Fibroblast of villous mesenchyme (primary cell): ENCODE measurements at regions not wholly inside any gene's neighbourhood (a gene's known extent, or its start where the extent isn't known, plus 50 kb on each side); places are given as distances from the start of the nearest gene placed in this dataset.

ENCODE experiments used
- DNase-seq: peaks from one replicate; pipeline ENCODE4 v3.0.0-alpha.2; 2010; ENCODE audit warnings: low read depth
- H3K4me3 ChIP-seq: 2 replicates; pipeline ENCODE4 v1.5.1; 2011; ENCODE audit warnings: low read depth, mild to moderate bottlenecking, low read length
- TF ChIP-seq, protein P1 (sequence below): IDR thresholded peaks from 2 replicates; pipeline ENCODE4 v1.5.1; 2012; ENCODE audit warnings: low read depth, mild to moderate bottlenecking, low read length; ENCODE audit not compliant: insufficient read depth

DNA sequence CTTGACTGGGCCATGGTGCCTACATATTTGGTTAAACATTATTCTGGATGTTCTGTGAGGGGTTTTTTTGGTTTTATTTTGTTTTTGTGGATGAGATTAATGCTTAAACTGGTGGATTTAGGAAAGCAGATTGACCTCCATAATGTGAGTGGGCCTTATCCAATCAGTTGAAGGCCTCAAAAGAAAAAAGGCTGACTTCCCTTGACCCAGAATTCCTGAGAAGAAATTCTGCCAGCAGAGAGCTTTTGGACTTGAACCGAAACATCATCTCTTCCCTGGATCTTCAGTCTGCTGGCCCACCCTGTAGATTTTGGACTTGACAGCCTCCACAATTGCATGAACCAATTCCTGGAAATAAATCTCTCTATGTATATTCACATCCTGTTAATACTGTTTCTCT is 94.4 kb downstream of the ADRA2A start:
- TF ChIP-seq, protein P1, sequence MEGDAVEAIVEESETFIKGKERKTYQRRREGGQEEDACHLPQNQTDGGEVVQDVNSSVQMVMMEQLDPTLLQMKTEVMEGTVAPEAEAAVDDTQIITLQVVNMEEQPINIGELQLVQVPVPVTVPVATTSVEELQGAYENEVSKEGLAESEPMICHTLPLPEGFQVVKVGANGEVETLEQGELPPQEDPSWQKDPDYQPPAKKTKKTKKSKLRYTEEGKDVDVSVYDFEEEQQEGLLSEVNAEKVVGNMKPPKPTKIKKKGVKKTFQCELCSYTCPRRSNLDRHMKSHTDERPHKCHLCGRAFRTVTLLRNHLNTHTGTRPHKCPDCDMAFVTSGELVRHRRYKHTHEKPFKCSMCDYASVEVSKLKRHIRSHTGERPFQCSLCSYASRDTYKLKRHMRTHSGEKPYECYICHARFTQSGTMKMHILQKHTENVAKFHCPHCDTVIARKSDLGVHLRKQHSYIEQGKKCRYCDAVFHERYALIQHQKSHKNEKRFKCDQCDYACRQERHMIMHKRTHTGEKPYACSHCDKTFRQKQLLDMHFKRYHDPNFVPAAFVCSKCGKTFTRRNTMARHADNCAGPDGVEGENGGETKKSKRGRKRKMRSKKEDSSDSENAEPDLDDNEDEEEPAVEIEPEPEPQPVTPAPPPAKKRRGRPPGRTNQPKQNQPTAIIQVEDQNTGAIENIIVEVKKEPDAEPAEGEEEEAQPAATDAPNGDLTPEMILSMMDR: no peak
- H3K4me3 ChIP-seq: no peak overlapping the region
- DNase-seq: no peak

DNA sequence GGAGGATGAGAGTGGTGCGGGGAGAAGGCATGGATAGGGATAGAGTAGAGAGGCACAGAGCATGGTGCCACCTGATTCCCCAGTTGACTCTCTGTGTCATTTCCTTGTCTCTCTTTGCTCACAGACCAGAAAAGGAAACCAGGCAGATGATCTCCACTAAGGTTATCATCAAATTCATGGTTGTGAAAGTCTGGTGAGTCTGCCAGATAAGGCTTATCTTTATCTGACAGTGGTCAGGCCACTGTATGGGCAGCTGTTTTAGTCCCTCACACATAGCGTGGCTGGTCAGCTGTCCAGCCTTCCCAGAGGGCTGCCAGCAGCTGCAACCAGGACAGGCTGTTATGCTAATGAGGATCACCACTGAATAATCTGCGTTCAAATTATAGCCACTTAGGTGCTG is 99.0 kb downstream of the ADRA2A start:
- H3K4me3 ChIP-seq: no peak overlapping the region
- DNase-seq: no peak
- TF ChIP-seq, protein P1: no peak

DNA sequence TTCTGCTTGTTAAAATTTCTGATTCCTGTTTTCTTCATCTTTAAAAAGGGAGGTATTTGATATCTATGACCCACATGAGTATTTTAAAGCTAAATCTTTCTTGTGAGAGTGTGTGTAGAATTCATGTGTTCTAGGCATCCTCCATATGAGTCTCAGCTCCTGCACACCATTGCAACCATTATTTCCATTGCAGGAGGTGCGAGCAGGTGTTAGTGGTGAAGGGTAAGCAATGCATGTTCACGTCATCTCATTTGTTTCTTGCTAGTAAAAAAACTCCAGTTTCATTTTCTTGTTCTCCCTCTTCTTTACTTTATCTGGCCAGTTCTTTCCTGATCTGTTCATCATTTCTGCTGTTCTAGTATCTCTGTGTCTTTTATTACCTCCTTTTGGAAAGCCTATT is 100.5 kb downstream of the ADRA2A start:
- DNase-seq: no peak
- TF ChIP-seq, protein P1: no peak
- H3K4me3 ChIP-seq: no peak overlapping the region

DNA sequence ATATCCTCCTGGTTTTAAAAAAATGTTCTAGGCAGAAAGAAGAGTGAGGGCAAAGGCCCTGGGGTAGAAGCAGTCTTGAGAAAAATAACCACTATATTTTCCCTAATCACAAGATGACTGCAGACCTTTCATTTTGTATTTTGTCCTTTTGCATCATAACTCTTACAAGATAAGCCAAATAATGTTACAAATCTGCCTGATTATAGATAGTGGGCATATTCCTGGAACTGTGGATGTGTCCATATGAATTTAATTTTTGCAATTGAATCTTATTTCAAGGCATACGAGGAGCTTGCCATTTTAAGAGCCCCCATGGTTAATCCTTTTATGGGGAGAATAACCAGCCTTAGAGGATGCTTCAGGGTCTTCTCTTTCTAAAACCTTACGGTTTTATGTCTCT is 102.7 kb downstream of the ADRA2A start:
- DNase-seq: no peak
- H3K4me3 ChIP-seq: no peak overlapping the region
- TF ChIP-seq, protein P1: no peak

DNA sequence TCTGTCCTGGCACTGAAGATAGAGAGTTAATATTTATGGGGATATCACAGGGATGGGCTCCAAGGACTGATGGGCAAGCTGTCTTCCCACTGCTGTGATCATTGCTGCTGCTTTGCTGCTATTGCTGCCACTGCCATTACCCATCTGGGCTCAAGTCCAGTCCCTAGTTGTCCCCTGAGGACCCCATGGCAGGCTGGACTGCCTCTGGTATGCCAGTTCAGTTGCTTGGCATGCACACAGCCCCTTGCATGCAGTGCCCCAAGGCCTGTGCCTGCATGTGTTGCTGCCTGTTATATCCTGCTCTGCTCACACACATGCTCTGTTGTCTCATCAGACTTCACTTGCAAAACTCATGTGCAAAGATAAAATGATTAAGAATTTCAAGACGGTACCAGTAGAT is 109.5 kb downstream of the ADRA2A start:
- no peak overlapping the region for H3K4me3 ChIP-seq
- TF ChIP-seq, protein P1: no peak
- no peak for DNase-seq

DNA sequence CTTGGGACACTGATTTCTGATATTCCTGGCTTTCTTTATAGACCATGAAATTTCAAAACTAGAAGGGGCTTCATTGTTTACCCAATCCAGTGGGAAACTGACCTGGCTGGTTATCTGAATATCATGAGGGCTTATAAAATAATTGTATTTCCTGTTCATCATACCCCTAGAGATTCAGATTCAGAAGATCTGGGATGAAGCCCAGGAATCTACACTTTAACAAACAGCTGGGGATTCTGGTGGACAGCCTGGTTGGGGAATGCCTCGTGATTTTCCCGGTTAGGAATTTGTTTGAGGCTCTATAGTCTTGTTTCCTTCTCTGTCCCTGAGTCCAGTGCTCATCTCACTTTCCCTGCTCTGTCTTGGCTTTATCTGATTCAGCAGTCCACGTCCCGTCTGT is 110.3 kb downstream of the ADRA2A start:
- H3K4me3 ChIP-seq: no peak overlapping the region
- TF ChIP-seq, protein P1: no peak
- DNase-seq: no peak

DNA sequence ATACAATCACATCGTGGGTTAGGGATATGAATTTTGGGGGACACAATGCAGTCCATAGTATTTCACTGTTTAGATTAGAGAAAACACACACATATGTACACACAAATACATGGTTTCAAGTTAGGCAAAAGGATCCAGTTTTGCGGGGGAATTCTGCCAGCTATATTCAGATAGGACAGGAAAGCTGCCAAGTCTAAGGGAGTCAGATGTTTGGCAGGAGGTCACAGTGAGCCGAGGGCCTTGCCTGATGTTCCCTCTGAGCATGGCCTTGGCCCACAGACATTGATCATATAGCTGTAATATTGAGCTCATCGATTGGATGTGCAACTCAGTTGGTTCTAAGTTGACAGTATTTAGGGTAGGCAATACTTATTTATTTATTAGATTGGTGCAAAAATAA is 122.8 kb downstream of the ADRA2A start:
- DNase-seq: no peak
- H3K4me3 ChIP-seq: no peak overlapping the region
- TF ChIP-seq, protein P1: no peak
